OCI-LY1 (cell line): ENCODE measurements at regions not wholly inside any gene's neighbourhood (a gene's known extent, or its start where the extent isn't known, plus 50 kb on each side); places are given as distances from the start of the nearest gene placed in this dataset.

Experiments
- EZH2 ChIP-seq: fragments of 200-600 bp; sonication (generic), shearing (Covaris generic); IDR thresholded peaks from 2 replicates; pipeline ENCODE4 v1.8.0; 2017; ENCODE audit warnings: borderline replicate concordance, mixed run types, mild to moderate bottlenecking, antibody characterized with exemption, low read length, moderate library complexity, mixed read lengths
- TF ChIP-seq, protein P1 (sequence below): fragments of 200-600 bp; sonication (generic), shearing (Covaris generic); IDR thresholded peaks from 2 replicates; pipeline ENCODE4 v1.5.1; 2017; ENCODE audit warnings: mild to moderate bottlenecking, antibody characterized with exemption, low read length, moderate library complexity, mixed read lengths

DNA sequence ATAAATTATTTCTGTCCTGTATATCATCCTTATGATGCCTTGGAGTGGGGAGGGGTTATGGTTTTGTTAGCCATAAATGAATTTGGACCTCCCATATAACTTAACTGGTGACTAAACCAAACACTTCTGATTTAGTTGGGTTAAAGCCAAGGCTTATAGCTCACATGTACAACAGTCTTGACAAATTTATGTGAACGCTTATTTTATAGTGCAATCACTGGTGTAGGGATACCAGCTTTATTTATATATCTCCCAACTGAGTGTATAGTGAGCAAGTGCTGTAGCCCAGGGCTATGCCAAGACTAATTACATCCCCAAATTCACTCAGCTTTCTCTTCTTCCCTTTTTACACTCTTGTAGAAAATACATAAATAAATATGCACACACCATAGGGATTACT is 956.2 kb downstream of the SORCS3 start:
- TF ChIP-seq, protein P1, sequence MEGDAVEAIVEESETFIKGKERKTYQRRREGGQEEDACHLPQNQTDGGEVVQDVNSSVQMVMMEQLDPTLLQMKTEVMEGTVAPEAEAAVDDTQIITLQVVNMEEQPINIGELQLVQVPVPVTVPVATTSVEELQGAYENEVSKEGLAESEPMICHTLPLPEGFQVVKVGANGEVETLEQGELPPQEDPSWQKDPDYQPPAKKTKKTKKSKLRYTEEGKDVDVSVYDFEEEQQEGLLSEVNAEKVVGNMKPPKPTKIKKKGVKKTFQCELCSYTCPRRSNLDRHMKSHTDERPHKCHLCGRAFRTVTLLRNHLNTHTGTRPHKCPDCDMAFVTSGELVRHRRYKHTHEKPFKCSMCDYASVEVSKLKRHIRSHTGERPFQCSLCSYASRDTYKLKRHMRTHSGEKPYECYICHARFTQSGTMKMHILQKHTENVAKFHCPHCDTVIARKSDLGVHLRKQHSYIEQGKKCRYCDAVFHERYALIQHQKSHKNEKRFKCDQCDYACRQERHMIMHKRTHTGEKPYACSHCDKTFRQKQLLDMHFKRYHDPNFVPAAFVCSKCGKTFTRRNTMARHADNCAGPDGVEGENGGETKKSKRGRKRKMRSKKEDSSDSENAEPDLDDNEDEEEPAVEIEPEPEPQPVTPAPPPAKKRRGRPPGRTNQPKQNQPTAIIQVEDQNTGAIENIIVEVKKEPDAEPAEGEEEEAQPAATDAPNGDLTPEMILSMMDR: no peak
- TF ChIP-seq EZH2: no peak
